Retinal pigment epithelial cell (primary cell): ENCODE measurements at regions not wholly inside any gene's neighbourhood (a gene's known extent, or its start where the extent isn't known, plus 50 kb on each side); places are given as distances from the start of the nearest gene placed in this dataset.

Experiments
- DNase-seq: peaks from one replicate; pipeline ENCODE4 v3.0.0-alpha.2; 2010; ENCODE audit warnings: low read depth
- H3K4me3 ChIP-seq: 2 replicates; pipeline ENCODE4 v1.5.1; 2011; ENCODE audit warnings: mild to moderate bottlenecking, low read length, control low read depth, moderate library complexity
- TF ChIP-seq, protein P1 (sequence below): conservative IDR thresholded peaks from 2 replicates; pipeline ENCODE4 v1.5.1; 2011; ENCODE audit warnings: low read depth, low read length, control low read depth, inconsistent platforms

GRCh38 chr2:64852771-64853241 is 136.4 kb upstream of the SLC1A4 start:
- TF ChIP-seq, protein P1, sequence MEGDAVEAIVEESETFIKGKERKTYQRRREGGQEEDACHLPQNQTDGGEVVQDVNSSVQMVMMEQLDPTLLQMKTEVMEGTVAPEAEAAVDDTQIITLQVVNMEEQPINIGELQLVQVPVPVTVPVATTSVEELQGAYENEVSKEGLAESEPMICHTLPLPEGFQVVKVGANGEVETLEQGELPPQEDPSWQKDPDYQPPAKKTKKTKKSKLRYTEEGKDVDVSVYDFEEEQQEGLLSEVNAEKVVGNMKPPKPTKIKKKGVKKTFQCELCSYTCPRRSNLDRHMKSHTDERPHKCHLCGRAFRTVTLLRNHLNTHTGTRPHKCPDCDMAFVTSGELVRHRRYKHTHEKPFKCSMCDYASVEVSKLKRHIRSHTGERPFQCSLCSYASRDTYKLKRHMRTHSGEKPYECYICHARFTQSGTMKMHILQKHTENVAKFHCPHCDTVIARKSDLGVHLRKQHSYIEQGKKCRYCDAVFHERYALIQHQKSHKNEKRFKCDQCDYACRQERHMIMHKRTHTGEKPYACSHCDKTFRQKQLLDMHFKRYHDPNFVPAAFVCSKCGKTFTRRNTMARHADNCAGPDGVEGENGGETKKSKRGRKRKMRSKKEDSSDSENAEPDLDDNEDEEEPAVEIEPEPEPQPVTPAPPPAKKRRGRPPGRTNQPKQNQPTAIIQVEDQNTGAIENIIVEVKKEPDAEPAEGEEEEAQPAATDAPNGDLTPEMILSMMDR = no peak
- DNase-seq = no peak
- H3K4me3 ChIP-seq = no peak overlapping the region

DNA sequence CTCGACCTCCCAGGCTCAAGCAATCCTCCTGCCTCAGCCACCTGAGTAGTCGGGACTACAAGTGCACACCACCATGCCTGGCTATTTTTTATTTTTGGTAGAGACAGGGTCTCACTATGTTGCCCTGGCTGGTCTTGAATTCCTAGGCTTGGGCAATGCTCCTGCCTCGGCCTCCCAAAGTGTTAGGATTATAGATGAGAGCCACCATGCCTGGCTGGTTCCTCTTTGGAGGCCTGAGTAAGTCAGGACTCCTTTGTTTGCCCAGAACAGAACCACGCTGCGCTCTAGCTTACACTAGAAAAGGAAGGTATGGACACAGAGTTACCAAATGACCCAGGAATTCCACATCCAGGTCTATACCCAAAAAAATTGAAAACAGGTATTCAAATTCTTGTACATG is 135.9 kb upstream of the SLC1A4 start:
- H3K4me3 ChIP-seq = no peak overlapping the region
- no peak for DNase-seq
- TF ChIP-seq, protein P1 = no peak

DNA sequence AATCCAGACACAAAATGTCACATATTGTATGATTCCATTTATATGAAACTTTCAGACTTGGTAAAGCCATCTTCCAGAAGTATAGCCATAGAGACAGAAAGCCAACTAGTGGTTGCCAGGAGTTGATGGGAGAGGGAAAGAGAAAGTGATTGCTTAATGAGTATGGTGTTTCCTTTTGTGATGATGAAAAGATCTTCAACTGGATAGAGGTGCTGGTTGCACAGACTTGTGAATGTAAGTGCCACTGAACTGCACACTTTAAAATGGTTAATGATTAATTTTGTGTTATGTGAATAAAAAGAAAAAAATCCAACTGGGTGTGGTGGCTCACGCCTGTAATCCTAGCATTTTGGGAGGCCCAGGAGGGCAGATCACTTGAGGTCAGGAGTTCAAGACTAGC is 135.3 kb upstream of the SLC1A4 start:
- TF ChIP-seq, protein P1 = no peak
- DNase-seq = no peak
- no peak overlapping the region for H3K4me3 ChIP-seq

DNA sequence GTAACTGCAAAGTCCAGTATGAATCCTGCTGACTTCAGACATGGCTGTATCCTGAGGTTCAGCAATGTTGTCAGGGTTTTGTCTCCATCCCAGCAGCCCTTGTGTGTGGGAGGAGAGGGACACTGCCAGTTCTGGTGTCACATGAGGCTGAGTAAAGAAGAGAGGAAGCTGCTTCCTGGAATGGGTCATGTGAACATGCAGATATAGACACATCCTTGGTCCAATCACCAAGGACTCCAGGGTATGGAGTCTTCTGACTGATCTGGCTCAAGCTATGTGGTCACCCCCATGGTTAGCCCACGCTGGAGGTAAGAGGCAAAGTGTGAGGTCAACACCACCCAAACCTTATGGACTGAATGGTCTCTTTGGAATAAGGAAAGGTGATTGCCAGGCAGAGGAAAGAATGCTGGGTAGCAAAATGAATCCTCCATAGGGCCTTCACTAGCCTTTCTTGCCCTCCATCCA is 134.4 kb upstream of the SLC1A4 start:
- no peak for DNase-seq
- TF ChIP-seq, protein P1 = no peak
- H3K4me3 ChIP-seq = no peak overlapping the region

- TF ChIP-seq, protein P1 = no peak
- no peak for DNase-seq
- no peak overlapping the region for H3K4me3 ChIP-seq
These were observed 131.4 kb upstream of the SLC1A4 start for GRCh38 chr2:64857581-64858471.

- TF ChIP-seq, protein P1 = no peak
- DNase-seq = no peak
- H3K4me3 ChIP-seq = peak overlapping the region; percentile 35
These were observed 130.5 kb upstream of the SLC1A4 start for GRCh38 chr2:64858541-64859311.
